ENCODE measurements at regions not wholly inside any gene's neighbourhood (a gene's known extent, or its start where the extent isn't known, plus 50 kb on each side); places are given as distances from the start of the nearest gene placed in this dataset.

GRCh38 chr9:38259519-38260218, 132.8 kb upstream of the ALDH1B1 start:
- Histone ChIP-seq H3K27ac (no peak overlapping the region), H3K27me3 (peaks cover 0 to 8% (median 0%) of the 10 kb centered on the region in 9 donors), H3K4me3 (no peak overlapping the region), H3K4me1 (no peaks in the 10 kb centered on the region), H3K9me3 (peaks cover 0 to 18% (median 4%) of the 10 kb centered on the region in 12 donors), H3K36me3 (no peaks in the 10 kb centered on the region)
- no peak for TF ChIP-seq POLR2A (IDR thresholded peaks at IDR 0.05)
- no peak for TF ChIP-seq CTCF (IDR thresholded peaks at IDR 0.05)
- intact Hi-C loops (cut with DNase I): loop anchor here in 2 of 10 donors (5.0 to 10.0 kb wide), 3 partner anchors 32 to 505 kb away; partner anchors contain the start of gene TRMT10B (in 1 of the 2)
- ATAC-seq (no peak), DNase-seq (no peak)
- 87 to 92% (median 89%) methylated on average over 8 of the region's 8 CpGs for whole genome bisulfite sequencing, 4 donors

GRCh38 chr9:38259056-38259455, 133.4 kb upstream of the ALDH1B1 start:
- DNase-seq (no peak), ATAC-seq (no peak)
- Histone ChIP-seq H3K36me3 (no peaks in the 10 kb centered on the region), H3K27me3 (peaks cover 0 to 8% (median 0%) of the 10 kb centered on the region in 9 donors), H3K27ac (no peak overlapping the region), H3K9me3 (peaks cover 0 to 12% (median 3%) of the 10 kb centered on the region in 12 donors), H3K4me3 (no peak overlapping the region), H3K4me1 (no peaks in the 10 kb centered on the region)
- intact Hi-C loops (cut with DNase I): loop anchor here in 1 of 10 donors (10.0 kb wide), 1 partner anchor 144 kb away; no protein-coding TSS in a partner anchor
- TF ChIP-seq CTCF (IDR thresholded peaks at IDR 0.05): no peak
- TF ChIP-seq POLR2A (IDR thresholded peaks at IDR 0.05): no peak
- 75 to 92% (median 78%) methylated on average over 2 of the region's 2 CpGs for WGBS, 4 donors

GRCh38 chr9:38257626-38258215, 134.8 kb upstream of the ALDH1B1 start:
- no peak for DNase-seq
- no peak overlapping the region for H3K4me3 ChIP-seq
- no peak overlapping the region for H3K27ac ChIP-seq
- H3K36me3 ChIP-seq: no peaks in the 10 kb centered on the region
- H3K4me1 ChIP-seq: no peaks in the 10 kb centered on the region
- WGBS, 4 donors: 63 to 87% (median 86%) methylated on average over 5 to 6 of the region's 6 CpGs
- no peak for TF ChIP-seq POLR2A (IDR thresholded peaks at IDR 0.05)
- TF ChIP-seq CTCF (IDR thresholded peaks at IDR 0.05): no peak
- peaks cover 0 to 8% (median 0%) of the 10 kb centered on the region in 9 donors for H3K27me3 ChIP-seq
- no peaks in the 10 kb centered on the region for H3K9me3 ChIP-seq
- intact Hi-C loops (cut with DNase I): loop anchor here in 1 of 10 donors (10.0 kb wide), 1 partner anchor 143 kb away; no protein-coding TSS in a partner anchor
- no peak for ATAC-seq

- Histone ChIP-seq H3K27me3 (peaks cover 0 to 8% (median 0%) of the 10 kb centered on the region in 9 donors), H3K4me3 (no peak overlapping the region), H3K9me3 (no peaks in the 10 kb centered on the region), H3K36me3 (no peaks in the 10 kb centered on the region), H3K27ac (no peak overlapping the region), H3K4me1 (no peaks in the 10 kb centered on the region)
- no peak for DNase-seq
- 84 to 90% (median 87%) methylated on average over 2 of the region's 2 CpGs for WGBS, 4 donors
- TF ChIP-seq CTCF (IDR thresholded peaks at IDR 0.05) (no peak), POLR2A (IDR thresholded peaks at IDR 0.05) (no peak)
- intact Hi-C loops (cut with DNase I): loop anchor here in 1 of 10 donors (10.0 kb wide), 1 partner anchor 142 kb away; no protein-coding TSS in a partner anchor
- no peak for ATAC-seq
Observed at GRCh38 chr9:38256461-38256860, 136.0 kb upstream of the ALDH1B1 start.
